ENCODE measurements at regions not wholly inside any gene's neighbourhood (a gene's known extent, or its start where the extent isn't known, plus 50 kb on each side); places are given as distances from the start of the nearest gene placed in this dataset.

GRCh38 chr4:177566691-177567090 lies 124.5 kb upstream of the AGA start:
- ATAC-seq (no peak), DNase-seq (no peak)
- Histone ChIP-seq H3K4me3 (no peak overlapping the region), H3K9me3 (peaks cover 0 to 5% of the 10 kb centered on the region in 2 donors), H3K27ac (no peak overlapping the region), H3K36me3 (no peaks in the 10 kb centered on the region), H3K27me3 (no peaks in the 10 kb centered on the region), H3K4me1 (no peaks in the 10 kb centered on the region)
- no peak for TF ChIP-seq CTCF (IDR thresholded peaks at IDR 0.05)
- intact Hi-C loops (cut with DNase I): no loop called here

GRCh38 chr4:177568931-177569330 lies 126.7 kb upstream of the AGA start:
- H3K27ac ChIP-seq: no peak overlapping the region
- no peak for TF ChIP-seq CTCF (IDR thresholded peaks at IDR 0.05)
- H3K9me3 ChIP-seq: peaks cover 0 to 5% of the 10 kb centered on the region in 2 donors
- DNase-seq (no peak), ATAC-seq (no peak)
- no peaks in the 10 kb centered on the region for H3K36me3 ChIP-seq
- no peaks in the 10 kb centered on the region for H3K27me3 ChIP-seq
- intact Hi-C loops (cut with DNase I): no loop called here
- H3K4me3 ChIP-seq: no peak overlapping the region
- no peaks in the 10 kb centered on the region for H3K4me1 ChIP-seq

GRCh38 chr4:177569434-177569833 lies 127.2 kb upstream of the AGA start:
- Histone ChIP-seq H3K4me1 (no peaks in the 10 kb centered on the region), H3K27ac (no peak overlapping the region), H3K9me3 (peaks cover 0 to 5% of the 10 kb centered on the region in 2 donors), H3K36me3 (no peaks in the 10 kb centered on the region), H3K27me3 (no peaks in the 10 kb centered on the region), H3K4me3 (no peak overlapping the region)
- intact Hi-C loops (cut with DNase I): no loop called here
- ATAC-seq (no peak), DNase-seq (peak in 2 of 4 donors; percentile 7 to 36)
- TF ChIP-seq CTCF (IDR thresholded peaks at IDR 0.05): no peak

GRCh38 chr4:177573507-177573906 lies 131.3 kb upstream of the AGA start:
- ATAC-seq (no peak), DNase-seq (no peak)
- H3K4me1 ChIP-seq: no peaks in the 10 kb centered on the region
- intact Hi-C loops (cut with DNase I): no loop called here
- no peaks in the 10 kb centered on the region for H3K9me3 ChIP-seq
- H3K27ac ChIP-seq: no peak overlapping the region
- no peaks in the 10 kb centered on the region for H3K36me3 ChIP-seq
- no peak overlapping the region for H3K4me3 ChIP-seq
- H3K27me3 ChIP-seq: no peaks in the 10 kb centered on the region
- TF ChIP-seq CTCF (IDR thresholded peaks at IDR 0.05): no peak

- Histone ChIP-seq H3K4me3 (no peak overlapping the region), H3K27me3 (no peaks in the 10 kb centered on the region), H3K9me3 (no peaks in the 10 kb centered on the region), H3K36me3 (no peaks in the 10 kb centered on the region), H3K4me1 (no peaks in the 10 kb centered on the region), H3K27ac (no peak overlapping the region)
- DNase-seq: no peak
- intact Hi-C loops (cut with DNase I): no loop called here
- TF ChIP-seq CTCF (IDR thresholded peaks at IDR 0.05): no peak
- ATAC-seq: no peak
Measured at GRCh38 chr4:177574446-177574845, 132.2 kb upstream of the AGA start.
